HG03469 (cell line): ENCODE measurements at regions not wholly inside any gene's neighbourhood (a gene's known extent, or its start where the extent isn't known, plus 50 kb on each side); places are given as distances from the start of the nearest gene placed in this dataset.
"Not testable (repeated sequence)": the region's sequence is repeated elsewhere in the genome, so short reads cannot be mapped to it uniquely, and the experiment has no call there.

ENCODE experiments used
- ATAC-seq: cut with Tn5 transposase; IDR thresholded peaks from one replicate; pipeline ENCODE4 v1.9.1; 2021; ENCODE audit warnings: mild to moderate bottlenecking, moderate library complexity, moderate number of reproducible peaks; ENCODE audit not compliant: unreplicated experiment

GRCh38 chr7:68205826-68206225, 1209.2 kb downstream of the TYW1 start:
- ATAC-seq = no peak

- no peak for ATAC-seq
Measured at GRCh38 chr7:68206946-68207485, 1210.4 kb downstream of the TYW1 start.

- no peak for ATAC-seq
Measured at GRCh38 chr7:68207676-68208075, 1211.0 kb downstream of the TYW1 start.

GRCh38 chr7:68209486-68209885, 1212.9 kb downstream of the TYW1 start:
- ATAC-seq = no peak

- ATAC-seq = no peak
Measured at GRCh38 chr7:68213838-68214237, 1217.2 kb downstream of the TYW1 start.

GRCh38 chr7:68216051-68216450, 1219.4 kb downstream of the TYW1 start:
- ATAC-seq = no peak

- ATAC-seq = no peak
Measured at GRCh38 chr7:68217426-68217825, 1220.8 kb downstream of the TYW1 start.

GRCh38 chr7:68218461-68218860, 1221.8 kb downstream of the TYW1 start:
- no peak for ATAC-seq

GRCh38 chr7:68222311-68222710, 1225.7 kb downstream of the TYW1 start:
- no peak for ATAC-seq

- no peak for ATAC-seq
Measured at GRCh38 chr7:68224041-68224741, 1227.6 kb downstream of the TYW1 start.

GRCh38 chr7:68231011-68231410, 1234.4 kb downstream of the TYW1 start:
- not testable (repeated sequence) for ATAC-seq

GRCh38 chr7:68235937-68236336, 1239.3 kb downstream of the TYW1 start:
- no peak for ATAC-seq

GRCh38 chr7:68238204-68238805, 1241.7 kb downstream of the TYW1 start:
- no peak for ATAC-seq

- ATAC-seq = no peak
Measured at GRCh38 chr7:68243128-68243527, 1246.5 kb downstream of the TYW1 start.

- ATAC-seq = no peak
Measured at GRCh38 chr7:68244389-68244788, 1247.8 kb downstream of the TYW1 start.

- no peak for ATAC-seq
Measured at GRCh38 chr7:68245688-68246087, 1249.1 kb downstream of the TYW1 start.

- no peak for ATAC-seq
Measured at GRCh38 chr7:68246189-68246633, 1249.6 kb downstream of the TYW1 start.

- no peak for ATAC-seq
Measured at GRCh38 chr7:68247126-68247525, 1250.5 kb downstream of the TYW1 start.

GRCh38 chr7:68247571-68247970, 1250.9 kb downstream of the TYW1 start:
- no peak for ATAC-seq

GRCh38 chr7:68248973-68249372, 1252.3 kb downstream of the TYW1 start:
- no peak for ATAC-seq

GRCh38 chr7:68249611-68250010, 1253.0 kb downstream of the TYW1 start:
- ATAC-seq = no peak

GRCh38 chr7:68250143-68250542, 1253.5 kb downstream of the TYW1 start:
- ATAC-seq = no peak
